ENCODE measurements at regions not wholly inside any gene's neighbourhood (a gene's known extent, or its start where the extent isn't known, plus 50 kb on each side); places are given as distances from the start of the nearest gene placed in this dataset.

GRCh38 chr9:104280178-104280560 is 186.1 kb downstream of the SMC2 start:
- no peak overlapping the region for H3K27ac ChIP-seq (ENCODE audit: low read depth, low read length)

GRCh38 chr9:104280711-104281110 is 186.6 kb downstream of the SMC2 start:
- no peak overlapping the region for H2BK12ac ChIP-seq (ENCODE audit: low read length)
- H4K8ac ChIP-seq (ENCODE audit: low read depth, low read length): no peak overlapping the region
- no peaks in the 10 kb centered on the region for H3K36me3 ChIP-seq (ENCODE audit: control insufficient read depth in 1 of 2, insufficient read depth in 2 of 2, low read length in 2 of 2)
- no peak overlapping the region for H2BK120ac ChIP-seq (ENCODE audit: insufficient read depth, low read length, poor library complexity)
- H3K9me3 ChIP-seq (ENCODE audit: insufficient read depth, low read depth, low read length): no peaks in the 10 kb centered on the region
- no peak overlapping the region for H4K91ac ChIP-seq (ENCODE audit: low read depth, low read length)
- H2AFZ ChIP-seq (ENCODE audit: insufficient read depth, low read length, poor library complexity): no peak overlapping the region
- no peak overlapping the region for H2BK5ac ChIP-seq (ENCODE audit: low read depth, low read length, poor library complexity)
- H3K4me3 ChIP-seq (ENCODE audit: low read depth, low read length): no peak overlapping the region
- no peak overlapping the region for H3K4ac ChIP-seq (ENCODE audit: low read depth, low read length)
- no peak overlapping the region for H3K27ac ChIP-seq (ENCODE audit: low read depth, low read length)
- H3K79me1 ChIP-seq (ENCODE audit: low read length): no peaks in the 10 kb centered on the region
- H3K27me3 ChIP-seq (ENCODE audit: insufficient read depth, low read length): no peaks in the 10 kb centered on the region
- H3K18ac ChIP-seq (ENCODE audit: low read length): no peak overlapping the region
- DNase-seq: no peak
- H3K23ac ChIP-seq (ENCODE audit: low read length): no peak overlapping the region
- H3K4me1 ChIP-seq (ENCODE audit: control insufficient read depth in 1 of 2, insufficient read depth in 2 of 2, low read length in 2 of 2): no peaks in the 10 kb centered on the region
- no peak overlapping the region for H3K9ac ChIP-seq (ENCODE audit: low read length)
- no CpG with 5 or more reads among the region's 1 CpG for WGBS (ENCODE audit: extremely low coverage, insufficient coverage, insufficient read length)
- no peaks in the 10 kb centered on the region for H3K79me2 ChIP-seq (ENCODE audit: control insufficient read depth, insufficient read depth, low read length, poor library complexity)
- H2AK5ac ChIP-seq (ENCODE audit: low read length): no peak overlapping the region
- no peak overlapping the region for H3K14ac ChIP-seq (ENCODE audit: low read length)
- H4K12ac ChIP-seq (ENCODE audit: low read depth, low read length): no peak overlapping the region
- H3K4me2 ChIP-seq (ENCODE audit: low read length): no peak overlapping the region

More at GRCh38 chr9:104280178-104280560, 186.1 kb downstream of the SMC2 start:
- no peak overlapping the region for H3K4ac ChIP-seq (ENCODE audit: low read depth, low read length)
- DNase-seq: peak in 1 of 2 donors; percentile 65
- no peaks in the 10 kb centered on the region for H3K9me3 ChIP-seq (ENCODE audit: insufficient read depth, low read depth, low read length)
- H2AFZ ChIP-seq (ENCODE audit: insufficient read depth, low read length, poor library complexity): no peak overlapping the region
- H4K8ac ChIP-seq (ENCODE audit: low read depth, low read length): no peak overlapping the region
- H3K4me3 ChIP-seq (ENCODE audit: low read depth, low read length): no peak overlapping the region
- H3K18ac ChIP-seq (ENCODE audit: low read length): no peak overlapping the region
- no peak overlapping the region for H3K23ac ChIP-seq (ENCODE audit: low read length)
- H2BK5ac ChIP-seq (ENCODE audit: low read depth, low read length, poor library complexity): no peak overlapping the region
- H4K91ac ChIP-seq (ENCODE audit: low read depth, low read length): no peak overlapping the region
- no peaks in the 10 kb centered on the region for H3K4me1 ChIP-seq (ENCODE audit: control insufficient read depth in 1 of 2, insufficient read depth in 2 of 2, low read length in 2 of 2)
- no peak overlapping the region for H3K9ac ChIP-seq (ENCODE audit: low read length)
- no peaks in the 10 kb centered on the region for H3K36me3 ChIP-seq (ENCODE audit: control insufficient read depth in 1 of 2, insufficient read depth in 2 of 2, low read length in 2 of 2)
- no peaks in the 10 kb centered on the region for H3K79me2 ChIP-seq (ENCODE audit: control insufficient read depth, insufficient read depth, low read length, poor library complexity)
- no peak overlapping the region for H4K12ac ChIP-seq (ENCODE audit: low read depth, low read length)
- no peaks in the 10 kb centered on the region for H3K27me3 ChIP-seq (ENCODE audit: insufficient read depth, low read length)
- H2BK120ac ChIP-seq (ENCODE audit: insufficient read depth, low read length, poor library complexity): no peak overlapping the region
- H2AK5ac ChIP-seq (ENCODE audit: low read length): no peak overlapping the region
- H3K4me2 ChIP-seq (ENCODE audit: low read length): no peak overlapping the region
- WGBS (ENCODE audit: extremely low coverage, insufficient coverage, insufficient read length): no CpG with 5 or more reads among the region's 3 CpGs
- H3K79me1 ChIP-seq (ENCODE audit: low read length): no peaks in the 10 kb centered on the region
- H3K14ac ChIP-seq (ENCODE audit: low read length): no peak overlapping the region
- no peak overlapping the region for H2BK12ac ChIP-seq (ENCODE audit: low read length)

- H4K91ac ChIP-seq (ENCODE audit: low read depth, low read length): no peak overlapping the region
- no peaks in the 10 kb centered on the region for H3K9me3 ChIP-seq (ENCODE audit: insufficient read depth, low read depth, low read length)
- H3K4me2 ChIP-seq (ENCODE audit: low read length): no peak overlapping the region
- DNase-seq: no peak
- no peaks in the 10 kb centered on the region for H3K27me3 ChIP-seq (ENCODE audit: insufficient read depth, low read length)
- no peak overlapping the region for H3K4ac ChIP-seq (ENCODE audit: low read depth, low read length)
- H3K79me1 ChIP-seq (ENCODE audit: low read length): no peaks in the 10 kb centered on the region
- H3K27ac ChIP-seq (ENCODE audit: low read depth, low read length): no peak overlapping the region
- H2AFZ ChIP-seq (ENCODE audit: insufficient read depth, low read length, poor library complexity): no peak overlapping the region
- no peak overlapping the region for H4K12ac ChIP-seq (ENCODE audit: low read depth, low read length)
- no peak overlapping the region for H2BK120ac ChIP-seq (ENCODE audit: insufficient read depth, low read length, poor library complexity)
- no peak overlapping the region for H3K4me3 ChIP-seq (ENCODE audit: low read depth, low read length)
- H3K9ac ChIP-seq (ENCODE audit: low read length): no peak overlapping the region
- H3K4me1 ChIP-seq (ENCODE audit: control insufficient read depth in 1 of 2, insufficient read depth in 2 of 2, low read length in 2 of 2): no peaks in the 10 kb centered on the region
- no peaks in the 10 kb centered on the region for H3K36me3 ChIP-seq (ENCODE audit: control insufficient read depth in 1 of 2, insufficient read depth in 2 of 2, low read length in 2 of 2)
- H3K79me2 ChIP-seq (ENCODE audit: control insufficient read depth, insufficient read depth, low read length, poor library complexity): no peaks in the 10 kb centered on the region
- no peak overlapping the region for H3K18ac ChIP-seq (ENCODE audit: low read length)
- H4K8ac ChIP-seq (ENCODE audit: low read depth, low read length): no peak overlapping the region
- no peak overlapping the region for H2AK5ac ChIP-seq (ENCODE audit: low read length)
- no peak overlapping the region for H2BK12ac ChIP-seq (ENCODE audit: low read length)
- no peak overlapping the region for H2BK5ac ChIP-seq (ENCODE audit: low read depth, low read length, poor library complexity)
- WGBS (ENCODE audit: extremely low coverage, insufficient coverage, insufficient read length): no CpG with 5 or more reads among the region's 1 CpG
- H3K14ac ChIP-seq (ENCODE audit: low read length): no peak overlapping the region
- no peak overlapping the region for H3K23ac ChIP-seq (ENCODE audit: low read length)
Measured at GRCh38 chr9:104286187-104286586, 192.1 kb downstream of the SMC2 start.

GRCh38 chr9:104286799-104287198 is 192.7 kb downstream of the SMC2 start:
- H3K79me1 ChIP-seq (ENCODE audit: low read length): no peaks in the 10 kb centered on the region

More at GRCh38 chr9:104286799-104287198, 192.7 kb downstream of the SMC2 start:
- Histone ChIP-seq H3K4ac (ENCODE audit: low read depth, low read length) (no peak overlapping the region), H4K91ac (ENCODE audit: low read depth, low read length) (no peak overlapping the region), H3K36me3 (ENCODE audit: control insufficient read depth in 1 of 2, insufficient read depth in 2 of 2, low read length in 2 of 2) (no peaks in the 10 kb centered on the region), H2AFZ (ENCODE audit: insufficient read depth, low read length, poor library complexity) (no peak overlapping the region), H2AK5ac (ENCODE audit: low read length) (no peak overlapping the region), H3K9ac (ENCODE audit: low read length) (no peak overlapping the region), H3K4me2 (ENCODE audit: low read length) (no peak overlapping the region), H3K27ac (ENCODE audit: low read depth, low read length) (no peak overlapping the region), H2BK120ac (ENCODE audit: insufficient read depth, low read length, poor library complexity) (no peak overlapping the region), H3K27me3 (ENCODE audit: insufficient read depth, low read length) (no peaks in the 10 kb centered on the region), H3K4me3 (ENCODE audit: low read depth, low read length) (no peak overlapping the region), H4K8ac (ENCODE audit: low read depth, low read length) (no peak overlapping the region), H3K4me1 (ENCODE audit: control insufficient read depth in 1 of 2, insufficient read depth in 2 of 2, low read length in 2 of 2) (no peaks in the 10 kb centered on the region), H3K18ac (ENCODE audit: low read length) (no peak overlapping the region), H3K14ac (ENCODE audit: low read length) (no peak overlapping the region), H2BK5ac (ENCODE audit: low read depth, low read length, poor library complexity) (no peak overlapping the region), H3K9me3 (ENCODE audit: insufficient read depth, low read depth, low read length) (no peaks in the 10 kb centered on the region), H2BK12ac (ENCODE audit: low read length) (no peak overlapping the region), H4K12ac (ENCODE audit: low read depth, low read length) (no peak overlapping the region), H3K79me2 (ENCODE audit: control insufficient read depth, insufficient read depth, low read length, poor library complexity) (no peaks in the 10 kb centered on the region), H3K23ac (ENCODE audit: low read length) (no peak overlapping the region)
- peak in 1 of 2 donors; percentile 67 for DNase-seq
- no CpG with 5 or more reads among the region's 2 CpGs for WGBS (ENCODE audit: extremely low coverage, insufficient coverage, insufficient read length)

All from trophoblast cell (in vitro differentiated cells and primary cell).